GM23338 (cell line): ENCODE measurements at regions not wholly inside any gene's neighbourhood (a gene's known extent, or its start where the extent isn't known, plus 50 kb on each side); places are given as distances from the start of the nearest gene placed in this dataset.
"Not testable (repeated sequence)": the region's sequence is repeated elsewhere in the genome, so short reads cannot be mapped to it uniquely, and the experiment has no call there.

Experiments used
- ATAC-seq: fragments of 200-7000 bp; cut with Tn5 transposase; 3 replicates; pipeline ENCODE4 v1.9.1; 2020
- DNase-seq: peaks from one replicate; pipeline ENCODE4 v3.0.0-alpha.2; 2015; ENCODE audit warnings: low spot score
- H2AFZ ChIP-seq: fragments of 200-600 bp; sonication (generic); 2 replicates; pipeline ENCODE4 v1.8.0; 2016; ENCODE audit warnings: antibody characterized with exemption, mild to moderate bottlenecking, moderate library complexity
- H3F3A ChIP-seq: fragments of 200-600 bp; sonication (generic); replicated peaks from 2 replicates; pipeline ENCODE4 v1.8.0; 2017; ENCODE audit warnings: antibody characterized with exemption, mixed run types, low read depth
- H3K27ac ChIP-seq: fragments of 200-600 bp; sonication (generic); 2 replicates; pipeline ENCODE4 v1.6.1; 2016; ENCODE audit warnings: low read depth
- H3K27me3 ChIP-seq: fragments of 200-600 bp; sonication (generic); 2 replicates; pipeline ENCODE4 v1.8.0; 2016; ENCODE audit warnings: mild to moderate bottlenecking, mixed run types, moderate library complexity; ENCODE audit not compliant: insufficient read depth
- H3K36me3 ChIP-seq: fragments of 200-600 bp; sonication (generic); 2 replicates; pipeline ENCODE4 v1.8.0; 2016; ENCODE audit warnings: mild to moderate bottlenecking; ENCODE audit not compliant: insufficient read depth
- H3K4me1 ChIP-seq: fragments of 200-600 bp; sonication (generic); 2 replicates; pipeline ENCODE4 v1.8.0; 2016; ENCODE audit warnings: mild to moderate bottlenecking, moderate library complexity; ENCODE audit not compliant: insufficient read depth
- H3K4me2 ChIP-seq: fragments of 200-600 bp; sonication (generic); 2 replicates; pipeline ENCODE4 v1.7.1; 2017; ENCODE audit warnings: mixed run types
- H3K4me3 ChIP-seq: fragments of 200-600 bp; sonication (generic); 2 replicates; pipeline ENCODE4 v1.6.1; 2016; ENCODE audit warnings: mixed run types
- H3K79me2 ChIP-seq: fragments of 200-600 bp; sonication (generic); replicated peaks from 2 replicates; pipeline ENCODE4 v1.8.0; 2017; ENCODE audit warnings: mild to moderate bottlenecking; ENCODE audit not compliant: insufficient read depth
- H3K9me2 ChIP-seq: fragments of 200-600 bp; sonication (generic); 2 replicates; pipeline ENCODE4 v1.8.0; 2017; ENCODE audit not compliant: insufficient read depth
- H4K20me1 ChIP-seq: fragments of 200-600 bp; sonication (generic); replicated peaks from 2 replicates; pipeline ENCODE4 v1.8.0; 2017; ENCODE audit warnings: mild to moderate bottlenecking; ENCODE audit not compliant: insufficient read depth
- H3K27ac Mint-ChIP-seq: 2 replicates; pipeline ENCODE4 v1.8.0; 2020; ENCODE audit warnings: inconsistent platforms, mild to moderate bottlenecking, moderate library complexity, mixed read lengths
- H3K27me3 Mint-ChIP-seq: 3 replicates; pipeline ENCODE4 v1.8.0; 2022; ENCODE audit warnings: low read depth, mild to moderate bottlenecking, moderate library complexity, mixed read lengths, inconsistent platforms; ENCODE audit not compliant: insufficient read depth, poor library complexity
- H3K36me3 Mint-ChIP-seq: 3 replicates; pipeline ENCODE4 v1.8.0; 2021; ENCODE audit warnings: low read depth, mild to moderate bottlenecking, inconsistent platforms, moderate library complexity, mixed read lengths
- H3K4me1 Mint-ChIP-seq: 3 replicates; pipeline ENCODE4 v1.8.0; 2020; ENCODE audit warnings: mild to moderate bottlenecking, inconsistent platforms, mixed read lengths
- H3K4me3 Mint-ChIP-seq: 3 replicates; pipeline ENCODE4 v1.8.0; 2021; ENCODE audit warnings: moderate library complexity, mild to moderate bottlenecking, inconsistent platforms, mixed read lengths
- H3K9me3 Mint-ChIP-seq: 3 replicates; pipeline ENCODE4 v1.8.0; 2020; ENCODE audit warnings: moderate library complexity, mild to moderate bottlenecking, inconsistent platforms, mixed read lengths
- POLR2AphosphoS5 ChIP-seq: IDR thresholded peaks from 2 replicates; pipeline ENCODE4 v1.6.1; 2016; ENCODE audit warnings: antibody characterized with exemption, low read depth
- ZNF114 ChIP-seq: fragments of 250-450 bp; sonication (Bioruptor Pico); IDR thresholded peaks from 2 replicates; pipeline ENCODE4 v1.5.0; 2020; ENCODE audit warnings: mild to moderate bottlenecking, moderate library complexity
- TF ChIP-seq, protein P1 (sequence below): IDR thresholded peaks from one replicate; pipeline ENCODE4 v1.6.1; 2018; ENCODE audit warnings: antibody characterized with exemption; ENCODE audit not compliant: unreplicated experiment
- TF ChIP-seq, protein P2 (sequence below): fragments of 250-450 bp; sonication (Bioruptor Pico); IDR thresholded peaks from 2 replicates; pipeline ENCODE4 v1.5.0; 2020; ENCODE audit warnings: mild to moderate bottlenecking, moderate library complexity
- TF ChIP-seq, protein P3 (sequence below), 2 experiments: fragments of 200-600 bp in 1 of 2; sonication (generic) in 1 of 2; conservative IDR thresholded peaks; 2 replicates each; pipeline versions ENCODE4 v1.5.1 to v1.6.1; 2016 to 2017; ENCODE audit warnings: antibody characterized with exemption in 2 of 2, low read depth in 2 of 2, mild to moderate bottlenecking in 2 of 2, moderate library complexity in 1 of 2

- H3K9me3 Mint-ChIP-seq, H3K27me3 Mint-ChIP-seq, H3K79me2 ChIP-seq, H3K9me2 ChIP-seq, H4K20me1 ChIP-seq, H2AFZ ChIP-seq, ATAC-seq, H3K27me3 ChIP-seq, H3K36me3 Mint-ChIP-seq, H3K4me1 Mint-ChIP-seq, H3K4me3 ChIP-seq, H3F3A ChIP-seq, H3K36me3 ChIP-seq, H3K4me1 ChIP-seq, H3K4me2 ChIP-seq, H3K4me3 Mint-ChIP-seq: not testable (repeated sequence)
- H3K27ac Mint-ChIP-seq, result peak overlapping the region; percentile 53; the same call in 1 of the 2 replicates
- H3K27ac ChIP-seq, result peak overlapping the region; percentile 79; the same call in 1 of the 2 replicates
- DNase-seq, result peak; percentile 3
These were observed 211.9 kb downstream of the DMRTA1 start for GRCh38 chr9:22658484-22658883.

GRCh38 chr9:22682536-22682935 lies 235.9 kb downstream of the DMRTA1 start:
- Histone ChIP-seq H3K4me3 (no peak overlapping the region), H3F3A (no peaks in the 10 kb centered on the region), H3K4me1 (peaks cover 16% of the 10 kb centered on the region), H3K4me2 (no peak overlapping the region; the same call in 1 of the 2 replicates), H3K27ac (no peak overlapping the region), H3K27me3 (no peaks in the 10 kb centered on the region), H4K20me1 (no peaks in the 10 kb centered on the region), H2AFZ (no peak overlapping the region), H3K9me2 (0 out of 2 replicates have a peak, but pooled peaks cover 4% of the 10 kb centered on the region), H3K36me3 (no peaks in the 10 kb centered on the region), H3K79me2 (no peaks in the 10 kb centered on the region)
- Mint-ChIP-seq H3K36me3 (no peaks in the 10 kb centered on the region), H3K27me3 (no peaks in the 10 kb centered on the region), H3K27ac (no peak overlapping the region), H3K4me1 (peaks cover 20% of the 10 kb centered on the region), H3K9me3 (peaks cover under 1% of the 10 kb centered on the region; the same call in 1 of the 3 replicates), H3K4me3 (no peak overlapping the region)
- DNase-seq (no peak), ATAC-seq (no peak)
- TF ChIP-seq, protein P1, sequence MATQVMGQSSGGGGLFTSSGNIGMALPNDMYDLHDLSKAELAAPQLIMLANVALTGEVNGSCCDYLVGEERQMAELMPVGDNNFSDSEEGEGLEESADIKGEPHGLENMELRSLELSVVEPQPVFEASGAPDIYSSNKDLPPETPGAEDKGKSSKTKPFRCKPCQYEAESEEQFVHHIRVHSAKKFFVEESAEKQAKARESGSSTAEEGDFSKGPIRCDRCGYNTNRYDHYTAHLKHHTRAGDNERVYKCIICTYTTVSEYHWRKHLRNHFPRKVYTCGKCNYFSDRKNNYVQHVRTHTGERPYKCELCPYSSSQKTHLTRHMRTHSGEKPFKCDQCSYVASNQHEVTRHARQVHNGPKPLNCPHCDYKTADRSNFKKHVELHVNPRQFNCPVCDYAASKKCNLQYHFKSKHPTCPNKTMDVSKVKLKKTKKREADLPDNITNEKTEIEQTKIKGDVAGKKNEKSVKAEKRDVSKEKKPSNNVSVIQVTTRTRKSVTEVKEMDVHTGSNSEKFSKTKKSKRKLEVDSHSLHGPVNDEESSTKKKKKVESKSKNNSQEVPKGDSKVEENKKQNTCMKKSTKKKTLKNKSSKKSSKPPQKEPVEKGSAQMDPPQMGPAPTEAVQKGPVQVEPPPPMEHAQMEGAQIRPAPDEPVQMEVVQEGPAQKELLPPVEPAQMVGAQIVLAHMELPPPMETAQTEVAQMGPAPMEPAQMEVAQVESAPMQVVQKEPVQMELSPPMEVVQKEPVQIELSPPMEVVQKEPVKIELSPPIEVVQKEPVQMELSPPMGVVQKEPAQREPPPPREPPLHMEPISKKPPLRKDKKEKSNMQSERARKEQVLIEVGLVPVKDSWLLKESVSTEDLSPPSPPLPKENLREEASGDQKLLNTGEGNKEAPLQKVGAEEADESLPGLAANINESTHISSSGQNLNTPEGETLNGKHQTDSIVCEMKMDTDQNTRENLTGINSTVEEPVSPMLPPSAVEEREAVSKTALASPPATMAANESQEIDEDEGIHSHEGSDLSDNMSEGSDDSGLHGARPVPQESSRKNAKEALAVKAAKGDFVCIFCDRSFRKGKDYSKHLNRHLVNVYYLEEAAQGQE, result no peak
- TF ChIP-seq ZNF114 (CRISPR knock-in tag) (no peak), POLR2AphosphoS5 (no peak)
- TF ChIP-seq, protein P2, sequence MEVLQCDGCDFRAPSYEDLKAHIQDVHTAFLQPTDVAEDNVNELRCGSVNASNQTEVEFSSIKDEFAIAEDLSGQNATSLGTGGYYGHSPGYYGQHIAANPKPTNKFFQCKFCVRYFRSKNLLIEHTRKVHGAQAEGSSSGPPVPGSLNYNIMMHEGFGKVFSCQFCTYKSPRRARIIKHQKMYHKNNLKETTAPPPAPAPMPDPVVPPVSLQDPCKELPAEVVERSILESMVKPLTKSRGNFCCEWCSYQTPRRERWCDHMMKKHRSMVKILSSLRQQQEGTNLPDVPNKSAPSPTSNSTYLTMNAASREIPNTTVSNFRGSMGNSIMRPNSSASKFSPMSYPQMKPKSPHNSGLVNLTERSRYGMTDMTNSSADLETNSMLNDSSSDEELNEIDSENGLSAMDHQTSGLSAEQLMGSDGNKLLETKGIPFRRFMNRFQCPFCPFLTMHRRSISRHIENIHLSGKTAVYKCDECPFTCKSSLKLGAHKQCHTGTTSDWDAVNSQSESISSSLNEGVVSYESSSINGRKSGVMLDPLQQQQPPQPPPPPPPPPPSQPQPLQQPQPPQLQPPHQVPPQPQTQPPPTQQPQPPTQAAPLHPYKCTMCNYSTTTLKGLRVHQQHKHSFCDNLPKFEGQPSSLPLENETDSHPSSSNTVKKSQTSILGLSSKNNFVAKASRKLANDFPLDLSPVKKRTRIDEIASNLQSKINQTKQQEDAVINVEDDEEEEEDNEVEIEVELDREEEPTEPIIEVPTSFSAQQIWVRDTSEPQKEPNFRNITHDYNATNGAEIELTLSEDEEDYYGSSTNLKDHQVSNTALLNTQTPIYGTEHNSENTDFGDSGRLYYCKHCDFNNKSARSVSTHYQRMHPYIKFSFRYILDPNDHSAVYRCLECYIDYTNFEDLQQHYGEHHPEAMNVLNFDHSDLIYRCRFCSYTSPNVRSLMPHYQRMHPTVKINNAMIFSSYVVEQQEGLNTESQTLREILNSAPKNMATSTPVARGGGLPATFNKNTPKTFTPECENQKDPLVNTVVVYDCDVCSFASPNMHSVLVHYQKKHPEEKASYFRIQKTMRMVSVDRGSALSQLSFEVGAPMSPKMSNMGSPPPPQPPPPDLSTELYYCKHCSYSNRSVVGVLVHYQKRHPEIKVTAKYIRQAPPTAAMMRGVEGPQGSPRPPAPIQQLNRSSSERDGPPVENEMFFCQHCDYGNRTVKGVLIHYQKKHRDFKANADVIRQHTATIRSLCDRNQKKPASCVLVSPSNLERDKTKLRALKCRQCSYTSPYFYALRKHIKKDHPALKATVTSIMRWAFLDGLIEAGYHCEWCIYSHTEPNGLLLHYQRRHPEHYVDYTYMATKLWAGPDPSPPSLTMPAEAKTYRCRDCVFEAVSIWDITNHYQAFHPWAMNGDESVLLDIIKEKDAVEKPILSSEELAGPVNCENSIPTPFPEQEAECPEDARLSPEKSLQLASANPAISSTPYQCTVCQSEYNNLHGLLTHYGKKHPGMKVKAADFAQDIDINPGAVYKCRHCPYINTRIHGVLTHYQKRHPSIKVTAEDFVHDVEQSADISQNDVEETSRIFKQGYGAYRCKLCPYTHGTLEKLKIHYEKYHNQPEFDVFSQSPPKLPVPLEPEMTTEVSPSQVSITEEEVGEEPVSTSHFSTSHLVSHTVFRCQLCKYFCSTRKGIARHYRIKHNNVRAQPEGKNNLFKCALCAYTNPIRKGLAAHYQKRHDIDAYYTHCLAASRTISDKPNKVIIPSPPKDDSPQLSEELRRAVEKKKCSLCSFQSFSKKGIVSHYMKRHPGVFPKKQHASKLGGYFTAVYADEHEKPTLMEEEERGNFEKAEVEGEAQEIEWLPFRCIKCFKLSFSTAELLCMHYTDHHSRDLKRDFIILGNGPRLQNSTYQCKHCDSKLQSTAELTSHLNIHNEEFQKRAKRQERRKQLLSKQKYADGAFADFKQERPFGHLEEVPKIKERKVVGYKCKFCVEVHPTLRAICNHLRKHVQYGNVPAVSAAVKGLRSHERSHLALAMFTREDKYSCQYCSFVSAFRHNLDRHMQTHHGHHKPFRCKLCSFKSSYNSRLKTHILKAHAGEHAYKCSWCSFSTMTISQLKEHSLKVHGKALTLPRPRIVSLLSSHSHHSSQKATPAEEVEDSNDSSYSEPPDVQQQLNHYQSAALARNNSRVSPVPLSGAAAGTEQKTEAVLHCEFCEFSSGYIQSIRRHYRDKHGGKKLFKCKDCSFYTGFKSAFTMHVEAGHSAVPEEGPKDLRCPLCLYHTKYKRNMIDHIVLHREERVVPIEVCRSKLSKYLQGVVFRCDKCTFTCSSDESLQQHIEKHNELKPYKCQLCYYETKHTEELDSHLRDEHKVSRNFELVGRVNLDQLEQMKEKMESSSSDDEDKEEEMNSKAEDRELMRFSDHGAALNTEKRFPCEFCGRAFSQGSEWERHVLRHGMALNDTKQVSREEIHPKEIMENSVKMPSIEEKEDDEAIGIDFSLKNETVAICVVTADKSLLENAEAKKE (CRISPR knock-in tag), result no peak
- TF ChIP-seq, protein P3, sequence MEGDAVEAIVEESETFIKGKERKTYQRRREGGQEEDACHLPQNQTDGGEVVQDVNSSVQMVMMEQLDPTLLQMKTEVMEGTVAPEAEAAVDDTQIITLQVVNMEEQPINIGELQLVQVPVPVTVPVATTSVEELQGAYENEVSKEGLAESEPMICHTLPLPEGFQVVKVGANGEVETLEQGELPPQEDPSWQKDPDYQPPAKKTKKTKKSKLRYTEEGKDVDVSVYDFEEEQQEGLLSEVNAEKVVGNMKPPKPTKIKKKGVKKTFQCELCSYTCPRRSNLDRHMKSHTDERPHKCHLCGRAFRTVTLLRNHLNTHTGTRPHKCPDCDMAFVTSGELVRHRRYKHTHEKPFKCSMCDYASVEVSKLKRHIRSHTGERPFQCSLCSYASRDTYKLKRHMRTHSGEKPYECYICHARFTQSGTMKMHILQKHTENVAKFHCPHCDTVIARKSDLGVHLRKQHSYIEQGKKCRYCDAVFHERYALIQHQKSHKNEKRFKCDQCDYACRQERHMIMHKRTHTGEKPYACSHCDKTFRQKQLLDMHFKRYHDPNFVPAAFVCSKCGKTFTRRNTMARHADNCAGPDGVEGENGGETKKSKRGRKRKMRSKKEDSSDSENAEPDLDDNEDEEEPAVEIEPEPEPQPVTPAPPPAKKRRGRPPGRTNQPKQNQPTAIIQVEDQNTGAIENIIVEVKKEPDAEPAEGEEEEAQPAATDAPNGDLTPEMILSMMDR (conservative IDR thresholded peaks at IDR 0.05; ENCODE audit: low read depth in 2 of 2), result no peak
